GM21367 (cell line): ENCODE measurements at regions not wholly inside any gene's neighbourhood (a gene's known extent, or its start where the extent isn't known, plus 50 kb on each side); places are given as distances from the start of the nearest gene placed in this dataset.
"Not testable (repeated sequence)": the region's sequence is repeated elsewhere in the genome, so short reads cannot be mapped to it uniquely, and the experiment has no call there.

Experiments
- ATAC-seq: cut with Tn5 transposase; IDR thresholded peaks from one replicate; pipeline ENCODE4 v1.9.1; 2021; ENCODE audit not compliant: unreplicated experiment

DNA sequence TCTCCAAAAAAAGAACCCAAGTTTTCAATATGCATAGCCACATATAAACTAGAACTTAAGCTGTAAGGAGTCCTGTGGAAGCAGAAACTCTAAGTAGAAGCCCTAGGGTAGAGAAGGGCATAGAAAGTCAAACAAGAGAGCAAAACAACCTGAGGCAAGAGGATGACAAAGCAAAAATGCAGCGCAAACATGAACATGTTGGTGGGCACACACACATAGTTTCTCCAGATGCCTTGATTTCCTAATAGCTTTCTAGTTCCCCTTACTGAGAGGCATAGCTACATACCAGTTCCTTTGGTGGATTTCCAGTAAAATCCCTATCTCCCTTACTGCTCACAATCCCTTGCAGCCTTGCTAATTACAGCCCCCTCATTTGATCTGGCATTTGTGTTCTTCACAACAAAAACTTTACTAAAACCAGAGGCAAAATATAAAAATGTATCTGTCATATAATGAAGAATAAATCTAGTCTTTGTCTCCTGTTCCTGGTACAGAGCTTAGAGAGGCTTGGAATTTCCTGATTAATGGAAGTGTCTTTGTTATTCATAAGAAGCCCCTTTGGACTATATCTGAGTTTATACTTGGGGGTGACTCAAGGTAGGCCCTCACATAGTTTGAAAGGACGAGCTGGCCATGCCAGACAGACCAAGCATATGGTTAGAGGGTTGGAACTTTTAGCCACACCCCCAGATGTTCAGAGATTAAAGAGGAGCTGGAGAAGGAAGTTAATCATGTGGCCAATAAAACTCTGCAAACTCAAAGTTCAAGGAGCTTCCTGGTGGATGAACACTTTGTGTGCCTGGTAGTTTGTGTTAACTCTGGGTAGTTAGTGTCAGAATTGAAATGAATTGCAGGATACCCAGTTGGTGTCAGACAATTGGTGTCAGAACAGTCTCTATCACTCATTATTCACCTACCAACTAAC, 52.7 kb upstream of the ZCCHC13 start:
- ATAC-seq, result no peak

GRCh38 chrX:74250574-74250973, 53.4 kb upstream of the ZCCHC13 start:
- ATAC-seq, result no peak

GRCh38 chrX:74249963-74250362, 54.0 kb upstream of the ZCCHC13 start:
- no peak for ATAC-seq

DNA sequence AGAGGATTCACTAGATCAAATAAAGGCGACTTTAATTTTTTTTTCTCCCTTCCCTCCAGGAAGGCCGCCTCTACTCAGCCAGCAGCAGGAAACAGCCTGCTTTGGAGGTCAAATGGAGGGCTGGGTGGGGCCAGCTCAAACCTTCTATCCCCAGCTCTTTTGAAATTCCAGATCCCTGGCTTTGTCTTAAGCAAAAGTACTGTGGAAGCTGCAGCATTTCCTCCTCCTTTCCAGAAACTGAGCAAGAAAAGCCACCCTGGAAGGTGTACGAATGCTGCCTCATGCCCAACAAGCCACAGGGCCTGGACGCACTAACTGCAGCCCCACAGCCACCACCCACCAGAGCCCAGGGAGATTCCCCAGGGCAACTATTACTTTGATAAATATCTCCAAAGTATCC, 55.1 kb upstream of the ZCCHC13 start:
- no peak for ATAC-seq

DNA sequence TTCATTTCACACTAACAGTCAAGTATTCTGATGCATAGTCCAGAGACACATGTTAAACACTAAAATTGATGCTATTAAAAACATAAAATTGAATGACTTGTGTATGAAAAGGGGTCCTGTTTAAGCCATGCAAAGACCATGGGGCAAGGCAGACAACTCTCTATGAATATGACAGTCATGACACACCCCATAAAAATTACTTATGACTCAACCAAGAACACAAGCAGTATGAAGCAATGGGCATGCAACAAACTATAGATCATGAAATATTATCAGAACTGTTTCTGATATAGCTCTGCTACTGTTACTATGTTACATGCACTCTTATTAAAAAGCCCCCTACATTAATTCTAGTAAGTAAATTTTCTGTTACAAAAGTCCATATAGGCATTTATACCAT, 57.5 kb upstream of the ZCCHC13 start:
- ATAC-seq, result no peak

DNA sequence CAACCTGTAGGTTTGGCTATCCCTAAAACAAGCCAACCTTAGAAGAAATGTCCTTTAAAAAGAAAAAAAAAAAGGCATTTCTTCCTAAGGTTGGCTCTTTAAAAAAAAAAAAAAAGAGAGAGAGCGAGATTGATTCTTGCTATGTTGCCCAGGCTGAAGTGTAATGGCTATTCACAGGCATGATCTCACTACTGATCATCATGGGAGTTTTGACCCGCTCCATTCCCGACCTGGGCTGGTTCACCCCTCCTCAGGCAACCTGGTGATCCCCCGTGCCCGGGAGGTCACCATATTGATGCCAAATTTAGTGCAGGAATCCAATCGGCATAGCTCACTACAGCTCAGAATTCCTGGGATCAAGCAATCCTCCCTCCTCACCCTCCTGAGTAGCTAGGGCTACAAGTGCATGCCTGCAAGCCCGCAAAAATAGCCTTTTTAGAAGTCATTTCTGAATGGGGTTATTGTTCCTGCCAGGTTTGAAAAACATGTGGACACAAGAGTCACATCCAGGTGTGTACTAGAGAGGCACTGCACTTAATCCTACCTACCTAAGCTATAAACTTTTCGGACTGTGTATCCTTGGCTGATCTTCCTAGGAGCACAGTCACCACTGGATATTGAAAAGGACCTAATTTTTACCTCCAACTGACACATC, 61.4 kb upstream of the ZCCHC13 start:
- no peak for ATAC-seq

GRCh38 chrX:74242050-74242449, 61.9 kb upstream of the ZCCHC13 start:
- ATAC-seq, result no peak

DNA sequence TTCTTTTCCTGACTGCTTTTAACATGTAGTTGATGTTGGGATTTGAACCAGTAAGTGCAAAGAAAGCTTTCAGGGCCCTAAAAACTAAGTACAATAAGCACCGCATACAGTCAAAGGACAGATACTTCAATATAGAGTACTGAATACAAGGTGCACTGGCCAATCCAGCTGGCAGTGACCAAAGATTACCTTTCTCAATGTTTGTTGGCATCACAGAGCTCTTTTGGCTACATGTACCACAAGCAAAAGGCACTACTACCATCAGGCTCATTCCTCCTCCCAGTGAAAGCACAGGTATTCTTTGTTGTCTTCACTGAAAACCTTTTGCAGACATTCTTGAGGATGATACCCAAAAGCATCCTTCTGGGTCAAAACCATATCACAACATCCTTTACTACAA, 65.2 kb upstream of the ZCCHC13 start:
- no peak for ATAC-seq

GRCh38 chrX:74234818-74235217, 69.2 kb upstream of the ZCCHC13 start:
- no peak for ATAC-seq

GRCh38 chrX:74232859-74233258, 71.1 kb upstream of the ZCCHC13 start:
- no peak for ATAC-seq

DNA sequence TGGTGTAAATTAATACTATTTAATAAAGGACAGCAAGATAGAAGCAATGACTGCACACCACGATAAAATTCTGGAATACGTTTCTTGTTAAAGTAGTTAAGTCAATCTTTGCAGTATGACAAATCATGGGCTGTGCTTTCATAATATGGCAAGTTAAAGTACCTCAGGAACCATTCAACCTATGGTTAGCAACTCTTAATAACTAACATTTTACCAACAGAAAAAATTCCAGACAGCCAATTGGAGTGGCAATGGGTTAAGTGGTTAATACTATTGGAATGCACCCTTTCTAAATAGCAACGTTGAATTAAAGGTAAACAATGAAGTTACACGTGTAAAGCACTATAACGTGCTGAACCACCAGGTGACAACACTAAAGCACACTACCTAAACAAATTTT, 72.4 kb upstream of the ZCCHC13 start:
- no peak for ATAC-seq

GRCh38 chrX:74230094-74230493, 73.9 kb upstream of the ZCCHC13 start:
- no peak for ATAC-seq

- no peak for ATAC-seq
Observed at GRCh38 chrX:74225111-74225510, 78.9 kb upstream of the ZCCHC13 start.

DNA sequence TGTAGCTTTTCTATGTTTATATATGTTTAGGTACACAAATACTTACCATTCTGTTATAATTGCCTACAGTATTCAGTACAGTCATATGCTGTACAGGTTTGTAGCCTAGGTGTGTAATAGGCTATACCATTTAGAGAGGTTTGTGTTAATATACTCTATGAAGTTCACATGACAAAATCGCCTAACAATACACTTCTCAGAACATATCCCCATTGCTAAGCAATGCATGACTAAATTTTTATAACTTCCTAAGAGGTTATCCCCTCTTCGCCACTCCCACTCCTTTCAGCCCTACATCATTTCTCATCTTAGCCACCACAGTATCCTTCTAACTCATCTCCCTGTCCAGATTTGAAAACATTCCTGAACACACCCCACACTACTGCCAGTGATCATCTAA, 83.7 kb upstream of the ZCCHC13 start:
- ATAC-seq, result no peak

DNA sequence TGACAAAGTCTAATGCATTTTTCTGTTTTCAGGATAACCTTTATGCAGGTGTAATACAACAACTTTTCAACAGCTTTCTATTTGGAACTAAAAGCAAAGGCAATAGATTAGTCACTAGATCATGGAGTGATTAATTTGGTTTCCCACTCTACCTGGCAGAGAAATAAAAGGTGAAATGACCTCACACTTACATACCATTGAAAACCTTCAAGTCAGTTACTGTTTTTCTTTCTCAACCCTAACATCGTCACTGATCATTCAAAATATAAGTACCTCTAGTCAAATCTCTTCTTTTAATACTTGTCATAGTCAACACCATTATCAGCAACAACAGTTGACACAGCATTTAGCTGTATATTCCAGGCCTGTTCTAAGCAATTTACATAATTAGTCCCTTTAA, 85.1 kb upstream of the ZCCHC13 start:
- no peak for ATAC-seq

DNA sequence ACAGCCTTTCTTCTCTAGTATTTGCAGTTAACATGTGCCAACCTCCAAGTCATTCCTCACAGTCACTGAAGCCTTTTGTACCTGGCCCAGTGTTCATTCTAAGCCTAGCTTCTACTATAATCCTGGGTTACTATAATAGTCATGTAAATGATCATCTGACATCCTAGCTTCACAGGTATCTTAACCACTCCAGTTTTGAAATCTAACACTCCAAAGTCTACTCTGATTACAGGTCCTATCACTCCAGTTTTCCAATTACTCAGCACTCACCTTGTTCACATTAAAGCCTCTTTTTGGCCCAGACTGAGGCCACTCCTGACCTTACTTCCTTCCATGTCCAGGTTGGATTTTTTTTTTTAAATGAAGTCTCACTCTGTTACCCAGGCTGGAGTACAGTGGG, 87.6 kb upstream of the ZCCHC13 start:
- no peak for ATAC-seq

DNA sequence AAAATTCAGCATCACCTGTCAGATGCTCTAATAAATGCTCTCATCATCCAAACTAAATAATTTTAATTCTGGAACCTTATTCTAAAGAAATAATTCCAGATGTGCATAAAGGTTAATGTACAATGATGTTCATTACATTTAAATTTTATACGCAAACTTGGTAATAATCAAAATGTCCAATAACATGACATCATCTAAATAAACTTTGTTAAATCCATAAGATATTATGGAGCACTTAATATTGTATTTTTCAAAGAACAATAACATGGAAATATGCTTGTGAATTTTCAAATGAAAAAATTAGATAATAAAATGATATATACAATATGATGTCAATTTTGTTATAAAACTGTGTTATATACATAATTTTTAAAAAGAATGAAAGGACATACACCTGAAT, 92.1 kb upstream of the ZCCHC13 start:
- no peak for ATAC-seq

GRCh38 chrX:74207539-74207938, 96.4 kb upstream of the ZCCHC13 start:
- ATAC-seq, result no peak

GRCh38 chrX:74195605-74196004, 108.4 kb upstream of the ZCCHC13 start:
- no peak for ATAC-seq

DNA sequence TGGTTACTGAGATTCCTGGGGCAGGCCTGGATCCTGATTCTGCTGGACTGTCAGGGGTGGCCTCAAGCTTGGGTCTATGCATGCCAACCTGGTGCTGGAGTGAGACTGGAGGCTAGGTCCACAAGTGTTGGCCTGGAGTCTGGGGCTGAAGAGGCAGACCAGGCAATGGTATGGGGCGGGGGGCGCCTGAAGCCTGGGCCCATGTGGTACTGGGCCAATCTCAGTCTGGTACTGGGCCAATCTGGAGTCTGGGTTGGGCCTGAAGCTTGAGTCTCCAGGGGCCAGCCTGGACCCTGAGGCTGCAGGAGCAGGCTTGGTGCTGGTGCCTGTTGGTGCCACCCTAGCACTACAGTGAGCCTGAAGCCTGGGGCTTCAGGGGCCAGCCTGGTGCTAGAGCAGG, 108.9 kb upstream of the ZCCHC13 start:
- no peak for ATAC-seq

- ATAC-seq, result no peak
Observed at GRCh38 chrX:74187211-74187610, 116.8 kb upstream of the ZCCHC13 start.

GRCh38 chrX:74183047-74183446, 120.9 kb upstream of the ZCCHC13 start:
- ATAC-seq, result not testable (repeated sequence)
